Embryonic facial prominence (tissue), 1 donor: ENCODE measurements at regions not wholly inside any gene's neighbourhood (a gene's known extent, or its start where the extent isn't known, plus 50 kb on each side); places are given as distances from the start of the nearest gene placed in this dataset.
A peak's percentile ranks its signal among the peaks of the same experiment; 100 is the strongest.
"Not testable (repeated sequence)": the region's sequence is repeated elsewhere in the genome, so short reads cannot be mapped to it uniquely, and the experiment has no call there.

Experiments
- DNase-seq: peaks from one replicate; pipeline ENCODE4 v3.0.0-alpha.2; 2016; ENCODE audit errors: extremely low spot score

GRCh38 chrX:133483771-133484170, 68.5 kb upstream of the GPC4 start:
- DNase-seq, result not testable (repeated sequence)

DNA sequence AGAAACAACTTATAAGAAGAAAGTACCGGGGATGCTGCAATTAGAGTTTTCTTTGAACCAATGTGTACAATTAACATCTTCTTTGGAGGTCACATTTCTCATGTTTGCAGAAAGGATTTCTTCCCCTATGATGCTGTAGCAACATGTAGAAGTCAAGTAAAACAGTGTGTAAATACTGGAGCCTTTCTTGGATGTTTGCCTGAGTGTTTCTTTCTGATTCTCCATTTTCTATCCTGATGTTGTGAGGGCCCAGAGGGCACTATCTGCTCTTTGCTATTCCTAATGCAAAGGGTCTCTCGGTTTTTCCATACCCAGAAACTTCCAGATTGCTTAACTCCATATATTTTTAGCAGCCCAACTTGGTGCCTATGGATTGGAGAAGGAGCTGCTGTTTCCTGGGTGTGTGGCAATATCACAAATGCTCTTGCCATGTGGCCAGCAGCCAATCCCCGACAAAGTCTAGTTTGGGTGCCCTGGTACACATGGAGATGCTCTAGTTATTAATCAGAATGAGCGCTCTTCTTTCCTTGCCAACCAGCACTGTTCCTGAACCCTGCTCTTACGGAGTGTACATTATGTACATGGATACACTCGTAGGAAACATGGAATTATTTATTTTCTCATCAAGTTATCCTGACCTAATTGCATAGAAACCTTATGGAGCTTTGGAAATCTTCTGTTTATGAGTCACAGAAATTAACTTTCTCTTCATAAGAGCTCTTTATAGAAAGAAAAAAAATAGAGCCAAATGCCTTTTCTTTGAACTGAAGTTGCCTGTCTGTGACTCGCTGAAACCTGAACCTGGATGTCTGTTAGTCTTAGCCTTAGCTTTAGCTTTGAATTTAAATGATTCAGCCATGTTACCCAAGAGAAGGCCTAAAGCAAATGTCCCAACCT, 67.0 kb upstream of the GPC4 start:
- DNase-seq, result no peak

- DNase-seq, result peak; percentile 22
Measured at GRCh38 chrX:133477986-133478385, 62.7 kb upstream of the GPC4 start.

DNA sequence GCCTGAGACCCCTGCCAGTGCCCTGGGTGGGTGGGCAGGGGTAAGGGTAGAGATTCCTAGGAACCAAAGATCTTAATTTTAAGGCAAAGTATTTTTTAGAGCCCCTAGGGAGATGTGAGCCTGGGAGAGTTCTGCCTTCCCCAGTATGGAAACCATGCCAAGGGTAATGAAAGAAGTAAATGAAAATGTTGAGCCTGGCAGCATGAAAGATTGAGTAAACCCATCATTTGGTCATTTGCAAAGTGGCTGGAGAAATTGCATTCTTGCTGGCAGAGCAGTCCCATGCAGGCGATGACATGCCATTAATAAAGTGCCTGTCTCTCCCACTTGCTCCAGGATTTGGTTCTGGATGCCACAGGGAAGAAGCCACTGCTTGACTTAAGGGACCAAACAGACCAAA, 60.7 kb upstream of the GPC4 start:
- DNase-seq, result no peak

DNA sequence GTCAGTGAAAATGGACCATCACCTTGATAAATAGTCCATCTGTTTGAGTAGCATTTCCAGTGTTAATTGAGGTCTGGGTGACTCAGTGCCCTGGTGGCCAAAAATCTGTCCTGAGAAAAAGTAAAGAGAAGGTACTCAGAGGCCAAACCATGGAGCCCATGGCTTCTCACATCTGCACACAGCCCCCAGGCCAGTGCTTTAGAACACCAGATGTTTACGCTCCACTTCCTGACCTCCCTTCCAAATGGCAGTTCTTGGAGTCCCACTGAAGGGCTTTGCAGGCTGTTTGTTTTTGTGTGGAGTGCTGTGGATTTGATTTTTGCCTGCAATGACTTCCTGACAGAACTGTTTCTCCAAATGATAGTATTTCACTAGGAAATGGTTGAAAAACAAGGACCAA, 60.2 kb upstream of the GPC4 start:
- no peak for DNase-seq

DNA sequence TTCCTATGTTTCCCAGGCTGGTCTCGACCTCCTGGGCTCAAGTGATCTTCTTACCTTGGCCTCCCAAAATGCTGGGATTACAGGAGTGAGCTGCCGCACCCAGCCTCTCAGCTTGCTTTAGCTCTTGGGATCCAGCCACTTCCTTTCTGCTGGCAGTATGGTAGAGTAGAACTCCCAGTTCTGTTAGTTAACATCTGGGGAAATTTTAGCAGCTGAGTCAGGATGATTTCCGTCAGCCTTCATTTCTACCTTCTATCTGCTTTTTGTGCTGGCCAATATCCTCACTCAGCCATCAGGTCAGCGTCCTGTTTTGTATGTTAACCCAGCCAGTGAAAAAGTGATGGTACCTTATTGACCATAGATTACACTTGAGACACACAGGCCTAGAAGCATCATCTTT, 59.3 kb upstream of the GPC4 start:
- DNase-seq, result no peak

GRCh38 chrX:133473451-133473850, 58.2 kb upstream of the GPC4 start:
- no peak for DNase-seq

DNA sequence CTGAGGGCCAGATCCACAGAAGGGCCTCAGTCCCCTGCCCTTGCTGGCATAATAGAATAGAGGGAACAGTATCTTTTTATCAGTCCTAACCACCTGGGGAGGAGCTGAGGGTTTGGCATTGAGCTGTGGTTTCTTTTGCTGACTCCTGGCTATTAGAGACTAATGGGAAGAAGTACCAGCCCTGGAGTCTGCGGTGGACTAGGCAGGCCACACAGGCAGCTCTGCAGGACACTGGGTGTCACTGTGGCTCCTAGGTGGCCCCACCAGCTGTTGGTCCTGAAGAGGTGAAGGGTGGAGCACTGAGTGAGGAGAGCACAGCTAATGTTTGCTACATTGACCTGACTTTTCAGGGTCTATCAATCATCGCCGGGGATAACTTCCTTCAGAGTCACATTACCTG, 52.8 kb upstream of the GPC4 start:
- DNase-seq, result no peak

GRCh38 chrX:133465254-133465653, 50.0 kb upstream of the GPC4 start:
- no peak for DNase-seq
